Mucosa of descending colon (tissue), 3 donors: ENCODE measurements at regions not wholly inside any gene's neighbourhood (a gene's known extent, or its start where the extent isn't known, plus 50 kb on each side); places are given as distances from the start of the nearest gene placed in this dataset.

ENCODE experiments used
- ATAC-seq: fragments of 200-7000 bp; cut with Tn5 transposase; one replicate; pipeline ENCODE4 v1.9.1; 2020; ENCODE audit warnings: mild to moderate bottlenecking, moderate library complexity
- DNase-seq, 3 donors: peaks; one replicate each; pipeline ENCODE4 v3.0.0-alpha.2; 2020
- H3K36me3 ChIP-seq: fragments of 200-600 bp; one replicate; pipeline ENCODE4 v1.8.0; 2021; ENCODE audit warnings: low read depth, mild to moderate bottlenecking
- H3K4me1 ChIP-seq: fragments of 200-600 bp; one replicate; pipeline ENCODE4 v1.8.0; 2021; ENCODE audit warnings: low read depth, mild to moderate bottlenecking
- H3K4me3 ChIP-seq: fragments of 200-600 bp; one replicate; pipeline ENCODE4 v1.8.0; 2021; ENCODE audit warnings: mild to moderate bottlenecking
- H3K9me3 ChIP-seq: fragments of 200-600 bp; one replicate; pipeline ENCODE4 v1.8.0; 2021; ENCODE audit warnings: mild to moderate bottlenecking
- CTCF ChIP-seq: fragments of 200-600 bp; IDR thresholded peaks from one replicate; pipeline ENCODE4 v1.8.0; 2022; ENCODE audit warnings: antibody characterized with exemption, mild to moderate bottlenecking
- intact Hi-C, 2 donors: fragments of 100-400 bp; cut with DNase I in 1 of 2; cut with micrococcal nuclease in 1 of 2; formaldehyde crosslinking; loops; one replicate each; pipeline versions ENCODE4 v1.11.0 to v1.11.1; 2022; cut with DNase I, micrococcal nuclease
- donor health status: DM: no; HTN: no; CAD: no; lungs with moderate emphysema.
- donor health status: DM: no; HTN: no; CAD: no.
- donor health status: DM: no; HTN: yes; CAD: no.

- DNase-seq (no peak), ATAC-seq (no peak)
- intact Hi-C loops: no loop called here
- Histone ChIP-seq H3K9me3 (peaks cover 19% of the 10 kb centered on the region), H3K4me1 (no peaks in the 10 kb centered on the region), H3K4me3 (no peak overlapping the region), H3K36me3 (no peaks in the 10 kb centered on the region)
- no peak for TF ChIP-seq CTCF
These were observed 273.5 kb upstream of the IRX2 start for GRCh38 chr5:3024976-3025375.

- Histone ChIP-seq H3K36me3 (no peaks in the 10 kb centered on the region), H3K4me3 (no peak overlapping the region), H3K4me1 (no peaks in the 10 kb centered on the region), H3K9me3 (peaks cover 19% of the 10 kb centered on the region)
- DNase-seq (no peak), ATAC-seq (no peak)
- TF ChIP-seq CTCF: no peak
- intact Hi-C loops: no loop called here
These were observed 273.1 kb upstream of the IRX2 start for GRCh38 chr5:3024554-3024953.

GRCh38 chr5:3024126-3024525 is 272.6 kb upstream of the IRX2 start:
- ATAC-seq: no peak
- DNase-seq: no peak
- no peak overlapping the region for H3K4me3 ChIP-seq
- intact Hi-C loops: no loop called here
- H3K9me3 ChIP-seq: peaks cover 19% of the 10 kb centered on the region
- H3K36me3 ChIP-seq: no peaks in the 10 kb centered on the region
- no peak for TF ChIP-seq CTCF
- H3K4me1 ChIP-seq: no peaks in the 10 kb centered on the region

GRCh38 chr5:3023656-3024055 is 272.2 kb upstream of the IRX2 start:
- no peak for ATAC-seq
- no peak for DNase-seq
- H3K36me3 ChIP-seq: no peaks in the 10 kb centered on the region
- peaks cover 19% of the 10 kb centered on the region for H3K9me3 ChIP-seq
- no peak for TF ChIP-seq CTCF
- intact Hi-C loops: no loop called here
- H3K4me3 ChIP-seq: no peak overlapping the region
- H3K4me1 ChIP-seq: no peaks in the 10 kb centered on the region

- Histone ChIP-seq H3K36me3 (no peaks in the 10 kb centered on the region), H3K9me3 (peaks cover 13% of the 10 kb centered on the region), H3K4me3 (no peak overlapping the region), H3K4me1 (no peaks in the 10 kb centered on the region)
- no peak for TF ChIP-seq CTCF
- no peak for DNase-seq
- no peak for ATAC-seq
- intact Hi-C loops: no loop called here
These were observed 271.2 kb upstream of the IRX2 start for GRCh38 chr5:3022665-3023064.

GRCh38 chr5:3020426-3020825 is 268.9 kb upstream of the IRX2 start:
- intact Hi-C loops: no loop called here
- ATAC-seq: no peak

More at GRCh38 chr5:3020426-3020825, 268.9 kb upstream of the IRX2 start:
- no peak for TF ChIP-seq CTCF
- Histone ChIP-seq H3K36me3 (no peaks in the 10 kb centered on the region), H3K9me3 (peaks cover 7% of the 10 kb centered on the region), H3K4me3 (no peak overlapping the region), H3K4me1 (no peaks in the 10 kb centered on the region)
- no peak for DNase-seq
